Activated CD4-positive, alpha-beta T cell treated with anti-CD3 and anti-CD28 coated beads for 24 hours (primary cell): ENCODE measurements at regions not wholly inside any gene's neighbourhood (a gene's known extent, or its start where the extent isn't known, plus 50 kb on each side); places are given as distances from the start of the nearest gene placed in this dataset.

Source experiments
- DNase-seq, 2 donors: peaks; one replicate each; pipeline ENCODE4 v3.0.0-alpha.2; 2020; ENCODE audit warnings: low read depth in 2 of 2

- no peak for DNase-seq
These were observed 214.3 kb downstream of the MYCN start for GRCh38 chr2:16154501-16155280.

GRCh38 chr2:16154061-16154460, 213.7 kb downstream of the MYCN start:
- no peak for DNase-seq

GRCh38 chr2:16153754-16154035, 213.3 kb downstream of the MYCN start:
- no peak for DNase-seq

- no peak for DNase-seq
These were observed 212.8 kb downstream of the MYCN start for GRCh38 chr2:16152928-16153753.

GRCh38 chr2:16152071-16152927, 211.9 kb downstream of the MYCN start:
- no peak for DNase-seq

- DNase-seq, result no peak
These were observed 211.3 kb downstream of the MYCN start for GRCh38 chr2:16151651-16152050.

GRCh38 chr2:16151281-16151570, 210.9 kb downstream of the MYCN start:
- no peak for DNase-seq

- no peak for DNase-seq
These were observed 210.3 kb downstream of the MYCN start for GRCh38 chr2:16150456-16151280.

GRCh38 chr2:16149349-16150243, 209.2 kb downstream of the MYCN start:
- no peak for DNase-seq

GRCh38 chr2:16148632-16149348, 208.4 kb downstream of the MYCN start:
- no peak for DNase-seq

GRCh38 chr2:16142383-16143361, 202.3 kb downstream of the MYCN start:
- no peak for DNase-seq

- no peak for DNase-seq
These were observed 201.2 kb downstream of the MYCN start for GRCh38 chr2:16141641-16141921.

GRCh38 chr2:16140771-16141640, 200.7 kb downstream of the MYCN start:
- no peak for DNase-seq

GRCh38 chr2:16139663-16140615, 199.6 kb downstream of the MYCN start:
- no peak for DNase-seq

GRCh38 chr2:16138811-16139662, 198.7 kb downstream of the MYCN start:
- DNase-seq, result no peak
